ENCODE measurements at regions not wholly inside any gene's neighbourhood (a gene's known extent, or its start where the extent isn't known, plus 50 kb on each side); places are given as distances from the start of the nearest gene placed in this dataset.

GRCh38 chr9:1877951-1878350 lies 137.2 kb upstream of the SMARCA2 start:
- Histone ChIP-seq H3K4me3 (no peak overlapping the region), H3K4me1 (no peaks in the 10 kb centered on the region), H3K9me3 (no peaks in the 10 kb centered on the region), H3K27me3 (no peaks in the 10 kb centered on the region), H3K27ac (no peak overlapping the region), H3K36me3 (no peaks in the 10 kb centered on the region)
- no peak for DNase-seq (ENCODE audit: low spot score in 2 of 2)
- 88% methylated on average over 4 of the region's 4 CpGs for WGBS
- TF ChIP-seq CTCF (IDR thresholded peaks at IDR 0.05) (no peak), POLR2AphosphoS5 (IDR thresholded peaks at IDR 0.05) (no peak), EP300 (IDR thresholded peaks at IDR 0.05) (no peak), POLR2A (IDR thresholded peaks at IDR 0.05) (no peak)

GRCh38 chr9:1878811-1879210 lies 136.3 kb upstream of the SMARCA2 start:
- no peaks in the 10 kb centered on the region for H3K9me3 ChIP-seq
- TF ChIP-seq POLR2AphosphoS5 (IDR thresholded peaks at IDR 0.05) = no peak
- no peak for TF ChIP-seq CTCF (IDR thresholded peaks at IDR 0.05)
- no peak for TF ChIP-seq EP300 (IDR thresholded peaks at IDR 0.05)

GRCh38 chr9:1879501-1879900 lies 135.6 kb upstream of the SMARCA2 start:
- no peaks in the 10 kb centered on the region for H3K9me3 ChIP-seq
- DNase-seq (ENCODE audit: low spot score in 2 of 2) = no peak
- no peak overlapping the region for H3K27ac ChIP-seq
- H3K27me3 ChIP-seq = no peaks in the 10 kb centered on the region
- H3K36me3 ChIP-seq = no peaks in the 10 kb centered on the region
- H3K4me1 ChIP-seq = no peaks in the 10 kb centered on the region
- TF ChIP-seq EP300 (IDR thresholded peaks at IDR 0.05) = no peak
- 93% methylated on average over 4 of the region's 4 CpGs for whole genome bisulfite sequencing
- no peak overlapping the region for H3K4me3 ChIP-seq

More at GRCh38 chr9:1878811-1879210, 136.3 kb upstream of the SMARCA2 start:
- Histone ChIP-seq H3K4me1 (no peaks in the 10 kb centered on the region), H3K27me3 (no peaks in the 10 kb centered on the region), H3K27ac (no peak overlapping the region), H3K36me3 (no peaks in the 10 kb centered on the region), H3K4me3 (no peak overlapping the region)
- WGBS = 87% methylated on average over 3 of the region's 3 CpGs
- DNase-seq (ENCODE audit: low spot score in 2 of 2) = no peak

GRCh38 chr9:1880038-1880565 lies 135.0 kb upstream of the SMARCA2 start:
- no peak overlapping the region for H3K27ac ChIP-seq
- H3K9me3 ChIP-seq = no peaks in the 10 kb centered on the region
- H3K27me3 ChIP-seq = no peaks in the 10 kb centered on the region
- 88% methylated on average over 4 of the region's 4 CpGs for WGBS
- no peaks in the 10 kb centered on the region for H3K36me3 ChIP-seq
- H3K4me1 ChIP-seq = no peaks in the 10 kb centered on the region
- no peak for TF ChIP-seq EP300 (IDR thresholded peaks at IDR 0.05)
- no peak for TF ChIP-seq POLR2AphosphoS5 (IDR thresholded peaks at IDR 0.05)
- TF ChIP-seq POLR2A (IDR thresholded peaks at IDR 0.05) = no peak
- no peak for TF ChIP-seq CTCF (IDR thresholded peaks at IDR 0.05)
- no peak overlapping the region for H3K4me3 ChIP-seq
- DNase-seq (ENCODE audit: low spot score in 2 of 2) = no peak

- Histone ChIP-seq H3K27ac (no peak overlapping the region), H3K36me3 (no peaks in the 10 kb centered on the region), H3K27me3 (no peaks in the 10 kb centered on the region), H3K4me3 (no peak overlapping the region), H3K4me1 (no peaks in the 10 kb centered on the region), H3K9me3 (no peaks in the 10 kb centered on the region)
- no peak for DNase-seq (ENCODE audit: low spot score in 2 of 2)
- TF ChIP-seq POLR2AphosphoS5 (IDR thresholded peaks at IDR 0.05) (no peak), CTCF (IDR thresholded peaks at IDR 0.05) (no peak), POLR2A (IDR thresholded peaks at IDR 0.05) (no peak), EP300 (IDR thresholded peaks at IDR 0.05) (no peak)
- 33% methylated on average over 2 of the region's 2 CpGs for WGBS
These were observed 133.3 kb upstream of the SMARCA2 start for GRCh38 chr9:1881708-1882295.

All from suprapubic skin (tissue), 4 donors.